ENCODE measurements at regions not wholly inside any gene's neighbourhood (a gene's known extent, or its start where the extent isn't known, plus 50 kb on each side); places are given as distances from the start of the nearest gene placed in this dataset.

- in situ Hi-C loops (cut with HindIII; ENCODE audit: low pct_ligation_motif_present, low sequenced_read_pairs), result no loop called here
- Histone ChIP-seq H3K27ac (no peak overlapping the region), H3K36me3 (replicated peaks) (no peaks in the 10 kb centered on the region), H3K27me3 (replicated peaks) (no peaks in the 10 kb centered on the region), H3K4me3 (ENCODE audit: low read depth, low read length) (no peak overlapping the region)
- no peak for TF ChIP-seq CTCF (IDR thresholded peaks at IDR 0.05; ENCODE audit: low read depth, low read length, missing control alignments)
- DNase-seq, result no peak
Observed at GRCh38 chr1:164466001-164466421, 93.0 kb upstream of the PBX1 start.

GRCh38 chr1:164466429-164466828 is 92.6 kb upstream of the PBX1 start:
- DNase-seq, result peak; percentile 31
- Histone ChIP-seq H3K36me3 (replicated peaks) (no peaks in the 10 kb centered on the region), H3K27me3 (replicated peaks) (no peaks in the 10 kb centered on the region), H3K27ac (no peak overlapping the region), H3K4me3 (ENCODE audit: low read depth, low read length) (no peak overlapping the region)
- TF ChIP-seq CTCF (IDR thresholded peaks at IDR 0.05; ENCODE audit: low read depth, low read length, missing control alignments), result no peak
- in situ Hi-C loops (cut with HindIII; ENCODE audit: low pct_ligation_motif_present, low sequenced_read_pairs), result no loop called here

GRCh38 chr1:164470996-164471395 is 88.0 kb upstream of the PBX1 start:
- peak; percentile 34 for DNase-seq
- in situ Hi-C loops (cut with HindIII; ENCODE audit: low pct_ligation_motif_present, low sequenced_read_pairs), result no loop called here
- no peak overlapping the region for H3K4me3 ChIP-seq (ENCODE audit: low read depth, low read length)
- no peaks in the 10 kb centered on the region for H3K27me3 ChIP-seq (replicated peaks)
- H3K36me3 ChIP-seq (replicated peaks), result no peaks in the 10 kb centered on the region
- no peak overlapping the region for H3K27ac ChIP-seq
- TF ChIP-seq CTCF (IDR thresholded peaks at IDR 0.05; ENCODE audit: low read depth, low read length, missing control alignments), result no peak

- no peak for TF ChIP-seq CTCF (IDR thresholded peaks at IDR 0.05; ENCODE audit: low read depth, low read length, missing control alignments)
- Histone ChIP-seq H3K4me3 (ENCODE audit: low read depth, low read length) (no peak overlapping the region), H3K27me3 (replicated peaks) (no peaks in the 10 kb centered on the region), H3K27ac (no peak overlapping the region), H3K36me3 (replicated peaks) (no peaks in the 10 kb centered on the region)
- in situ Hi-C loops (cut with HindIII; ENCODE audit: low pct_ligation_motif_present, low sequenced_read_pairs), result no loop called here
- DNase-seq, result no peak
Observed at GRCh38 chr1:164472841-164473240, 86.1 kb upstream of the PBX1 start.

GRCh38 chr1:164473544-164473943 is 85.4 kb upstream of the PBX1 start:
- Histone ChIP-seq H3K4me3 (ENCODE audit: low read depth, low read length) (no peak overlapping the region), H3K27ac (no peak overlapping the region), H3K36me3 (replicated peaks) (no peaks in the 10 kb centered on the region), H3K27me3 (replicated peaks) (no peaks in the 10 kb centered on the region)
- in situ Hi-C loops (cut with HindIII; ENCODE audit: low pct_ligation_motif_present, low sequenced_read_pairs), result no loop called here
- no peak for TF ChIP-seq CTCF (IDR thresholded peaks at IDR 0.05; ENCODE audit: low read depth, low read length, missing control alignments)
- no peak for DNase-seq

- Histone ChIP-seq H3K4me3 (ENCODE audit: low read depth, low read length) (no peak overlapping the region), H3K27ac (no peak overlapping the region), H3K27me3 (replicated peaks) (no peaks in the 10 kb centered on the region), H3K36me3 (replicated peaks) (no peaks in the 10 kb centered on the region)
- no peak for TF ChIP-seq CTCF (IDR thresholded peaks at IDR 0.05; ENCODE audit: low read depth, low read length, missing control alignments)
- DNase-seq, result no peak
- in situ Hi-C loops (cut with HindIII; ENCODE audit: low pct_ligation_motif_present, low sequenced_read_pairs), result no loop called here
Observed at GRCh38 chr1:164475834-164476233, 83.2 kb upstream of the PBX1 start.
